HG02763 (cell line): ENCODE measurements at regions not wholly inside any gene's neighbourhood (a gene's known extent, or its start where the extent isn't known, plus 50 kb on each side); places are given as distances from the start of the nearest gene placed in this dataset.
"Not testable (repeated sequence)": the region's sequence is repeated elsewhere in the genome, so short reads cannot be mapped to it uniquely, and the experiment has no call there.

ENCODE experiments used
- ATAC-seq: cut with Tn5 transposase; IDR thresholded peaks from one replicate; pipeline ENCODE4 v1.9.1; 2021; ENCODE audit warnings: mild to moderate bottlenecking, moderate library complexity; ENCODE audit not compliant: unreplicated experiment

DNA sequence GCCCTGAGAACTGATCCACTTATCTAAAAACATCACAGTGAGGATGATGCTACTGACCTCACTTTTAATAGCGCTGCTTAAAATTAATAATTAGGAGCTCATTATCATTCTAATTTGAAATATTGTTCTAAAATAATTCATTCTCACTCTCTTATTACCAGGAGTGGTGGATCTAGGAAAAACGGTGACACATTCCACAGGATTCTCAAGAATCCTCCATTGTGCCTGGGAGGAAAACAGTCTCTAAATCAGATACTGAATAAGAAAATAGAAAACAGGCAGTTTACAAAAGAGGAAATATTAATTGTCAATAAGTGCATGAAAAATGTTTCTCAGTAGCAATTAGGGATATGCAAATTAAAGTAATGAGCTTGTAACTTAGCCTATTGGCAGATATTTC, 187.4 kb downstream of the TENT5A start:
- no peak for ATAC-seq

DNA sequence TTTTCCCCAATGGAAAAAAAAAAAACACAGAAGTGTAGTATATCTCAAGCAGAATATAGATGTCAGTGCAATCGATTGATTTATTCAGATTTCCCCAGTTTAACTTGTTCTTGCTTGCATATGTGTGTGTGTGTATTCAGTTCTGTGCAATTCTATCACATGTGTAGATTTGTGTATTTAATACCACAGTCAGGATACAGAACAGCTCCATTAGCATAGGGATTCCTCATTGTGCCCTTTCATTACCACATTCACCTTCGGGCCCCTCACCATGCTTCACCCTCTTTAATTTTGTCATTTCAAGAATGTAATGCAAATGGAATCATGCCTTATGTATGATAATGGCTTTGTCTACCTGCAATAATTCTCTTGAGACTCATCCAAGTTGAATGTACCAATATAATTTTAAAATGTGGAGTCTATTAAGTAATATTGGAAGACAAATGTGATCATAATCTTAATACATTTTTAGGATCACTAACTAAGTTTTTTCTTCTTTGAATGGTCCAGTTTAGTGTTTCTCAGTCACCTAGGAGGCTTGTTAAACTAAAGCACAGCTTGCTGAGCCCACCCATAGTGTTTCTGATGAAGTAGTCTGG, 187.9 kb downstream of the TENT5A start:
- no peak for ATAC-seq

DNA sequence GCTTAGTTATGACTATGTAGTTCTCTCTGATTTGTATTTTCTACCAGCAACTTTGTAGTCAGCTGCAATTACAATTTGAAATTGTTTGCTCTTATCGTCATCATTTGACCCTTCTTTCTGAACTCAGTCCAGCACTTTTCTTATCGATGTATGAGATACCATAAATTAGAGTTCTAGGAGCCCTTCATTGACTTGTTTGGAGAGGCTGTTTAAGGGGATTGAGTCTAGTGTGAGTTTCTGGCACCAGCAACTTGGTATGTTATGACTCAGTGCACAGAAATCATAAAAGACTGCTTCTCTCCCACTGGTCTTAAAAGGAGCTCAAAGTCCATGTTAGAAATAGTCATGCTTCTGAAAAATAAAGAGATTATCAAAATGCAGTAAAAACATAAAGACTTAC, 190.3 kb downstream of the TENT5A start:
- ATAC-seq: no peak

DNA sequence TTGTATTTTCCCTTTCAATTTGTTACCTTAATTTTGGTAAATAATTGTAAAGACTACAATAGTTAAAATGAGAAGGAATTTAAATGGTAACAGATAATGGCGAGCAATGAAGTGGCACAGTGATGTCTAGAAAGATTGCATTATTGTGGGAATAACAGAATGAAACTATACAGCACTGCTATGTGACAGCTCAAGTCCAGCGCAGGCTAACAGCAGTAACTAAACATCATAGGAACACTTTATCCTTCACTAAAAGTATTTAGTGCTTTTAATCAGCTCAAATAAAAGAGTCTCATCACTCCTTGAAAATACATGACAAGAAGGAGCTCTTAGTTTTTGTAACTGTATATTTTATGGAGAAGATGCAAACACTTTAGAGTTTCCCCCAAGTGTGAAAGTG, 190.8 kb downstream of the TENT5A start:
- ATAC-seq: no peak

DNA sequence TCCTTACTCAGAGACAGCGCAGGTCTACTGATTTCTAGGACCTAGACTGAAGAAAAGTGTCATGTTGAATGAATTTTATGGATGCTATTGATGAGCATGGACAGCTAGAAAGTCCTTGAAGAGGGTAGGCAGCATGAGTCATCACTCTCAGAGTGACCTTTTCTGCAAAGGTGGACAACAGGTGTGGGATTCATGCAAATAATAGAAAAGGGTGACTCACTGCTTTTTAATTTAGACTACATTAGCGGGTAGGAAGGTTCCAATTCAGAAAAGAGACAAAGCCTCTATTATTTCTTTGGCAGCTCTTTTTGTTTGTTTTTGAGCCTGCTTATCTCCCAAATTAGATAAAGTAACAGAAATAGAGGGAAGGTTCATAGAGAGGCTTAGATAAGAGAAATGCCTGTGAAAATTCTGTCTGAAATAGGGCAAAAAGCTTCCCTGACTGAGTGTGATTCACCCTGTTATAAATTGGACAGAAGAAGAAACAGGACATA, 191.4 kb downstream of the TENT5A start:
- no peak for ATAC-seq

DNA sequence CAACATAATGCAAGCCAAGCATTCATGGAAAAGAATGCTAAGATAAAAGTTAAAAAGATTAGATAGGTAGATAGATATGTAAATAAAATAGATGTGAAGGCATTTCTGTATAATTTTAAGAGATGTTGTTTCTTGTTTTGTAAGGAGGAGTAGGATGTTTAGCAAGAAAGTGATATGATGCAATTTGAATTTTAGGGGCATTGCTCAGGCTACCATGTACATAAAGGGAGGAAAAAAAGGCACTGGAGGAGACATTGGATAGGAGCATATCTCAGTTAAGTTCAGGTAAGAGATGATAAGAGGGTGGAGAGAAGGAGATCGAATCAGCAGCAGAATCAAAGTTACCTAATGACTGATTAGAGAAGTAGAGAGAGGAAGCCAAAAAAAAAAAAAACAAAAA, 194.7 kb downstream of the TENT5A start:
- ATAC-seq: no peak

DNA sequence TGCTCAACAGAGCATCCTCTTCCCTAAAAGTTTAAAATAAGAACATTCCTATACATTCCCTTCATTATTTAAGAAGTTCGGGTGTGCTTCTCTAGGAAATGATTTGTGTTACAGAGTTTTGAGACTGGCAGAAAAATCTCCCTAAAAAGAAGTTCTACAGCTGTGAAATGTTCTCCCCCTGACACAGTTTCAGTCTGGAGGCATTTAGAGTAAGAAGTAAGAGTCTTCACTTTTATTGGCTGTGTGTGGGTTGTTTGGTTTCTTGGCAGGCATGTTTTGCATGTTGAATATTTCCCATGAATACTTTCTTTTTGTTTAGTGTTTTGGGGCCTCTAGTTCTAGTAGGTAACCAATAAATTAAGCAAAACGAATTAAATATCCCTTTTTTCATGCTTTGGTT, 195.9 kb downstream of the TENT5A start:
- no peak for ATAC-seq

DNA sequence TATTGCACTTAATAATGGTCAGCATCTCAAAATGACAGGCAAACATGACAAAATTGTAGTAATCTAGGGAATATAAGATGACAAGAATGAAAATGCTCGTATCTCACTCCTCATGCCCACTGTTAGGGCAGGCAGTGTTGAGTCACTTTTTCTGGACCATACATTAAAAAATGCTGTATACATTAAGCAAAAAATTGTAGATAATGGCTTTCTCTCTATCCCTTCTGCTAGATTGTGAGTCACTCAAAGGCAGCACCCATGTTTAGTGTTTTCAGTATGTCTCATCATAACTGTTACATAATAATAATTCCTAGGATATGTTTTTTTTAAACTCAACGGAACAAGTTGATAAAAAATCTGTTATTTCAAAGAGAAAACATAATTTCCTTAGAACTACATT, 199.3 kb downstream of the TENT5A start:
- no peak for ATAC-seq

DNA sequence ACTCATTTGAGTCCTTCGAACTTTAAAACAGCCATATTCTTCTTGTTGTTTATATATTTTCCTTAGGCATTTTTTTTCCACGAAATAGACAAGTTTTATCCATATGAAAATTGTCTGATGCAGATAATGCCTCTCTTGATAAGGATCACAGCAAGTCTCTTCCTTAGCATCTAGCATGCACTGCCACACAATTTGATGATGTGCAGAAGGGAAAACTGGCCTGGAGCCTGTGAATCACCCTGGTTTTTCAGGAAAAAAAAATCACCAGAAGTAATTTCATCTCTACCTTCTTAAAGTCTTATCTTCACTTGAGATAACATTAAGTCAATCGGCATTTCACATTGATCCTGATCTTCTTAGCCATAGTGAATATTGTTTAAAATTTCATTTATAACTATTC, 199.8 kb downstream of the TENT5A start:
- ATAC-seq: no peak

DNA sequence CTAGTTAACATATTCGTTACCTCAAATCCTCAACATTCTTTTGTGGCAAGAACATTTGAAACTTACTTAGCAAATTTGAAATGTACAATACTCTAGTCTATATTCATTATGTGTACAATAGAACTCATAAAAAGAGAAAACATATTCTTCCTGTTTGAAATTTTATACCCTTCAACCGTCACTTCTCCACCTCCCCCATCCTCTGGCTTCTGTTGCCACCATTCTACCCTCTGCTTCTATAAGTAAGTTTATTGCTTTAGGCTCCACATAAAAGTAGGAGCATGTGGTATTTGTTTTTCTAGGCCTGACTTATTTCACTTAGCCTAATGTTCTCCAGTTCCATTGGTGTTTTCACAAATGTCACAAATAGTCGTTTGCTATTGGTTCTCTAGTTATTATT, 205.3 kb downstream of the TENT5A start:
- ATAC-seq: no peak

DNA sequence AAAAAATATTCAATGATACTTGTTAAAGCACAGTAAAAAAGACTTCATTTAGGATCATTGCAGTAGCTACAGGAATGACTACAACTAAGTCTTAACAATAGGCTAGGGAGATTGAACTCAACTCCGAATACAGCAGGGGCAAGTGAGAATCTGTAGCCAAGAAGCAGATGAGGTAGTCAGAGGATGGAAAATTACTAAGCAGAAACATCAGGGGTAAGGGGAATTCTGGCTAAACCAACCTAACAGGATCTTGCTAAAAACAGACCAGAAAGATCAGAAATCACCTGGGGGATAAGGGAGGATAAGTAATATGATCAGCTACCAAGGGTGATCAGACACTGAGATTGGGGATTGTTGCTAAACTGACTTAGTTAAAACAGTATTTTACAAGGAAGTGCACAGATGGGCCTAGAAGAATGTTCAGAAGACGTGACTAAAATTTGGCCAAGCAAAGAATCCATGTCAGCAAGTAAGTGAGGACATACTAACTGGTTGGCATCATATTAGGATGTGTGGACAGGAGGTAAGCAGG, 217.5 kb downstream of the TENT5A start:
- no peak for ATAC-seq

DNA sequence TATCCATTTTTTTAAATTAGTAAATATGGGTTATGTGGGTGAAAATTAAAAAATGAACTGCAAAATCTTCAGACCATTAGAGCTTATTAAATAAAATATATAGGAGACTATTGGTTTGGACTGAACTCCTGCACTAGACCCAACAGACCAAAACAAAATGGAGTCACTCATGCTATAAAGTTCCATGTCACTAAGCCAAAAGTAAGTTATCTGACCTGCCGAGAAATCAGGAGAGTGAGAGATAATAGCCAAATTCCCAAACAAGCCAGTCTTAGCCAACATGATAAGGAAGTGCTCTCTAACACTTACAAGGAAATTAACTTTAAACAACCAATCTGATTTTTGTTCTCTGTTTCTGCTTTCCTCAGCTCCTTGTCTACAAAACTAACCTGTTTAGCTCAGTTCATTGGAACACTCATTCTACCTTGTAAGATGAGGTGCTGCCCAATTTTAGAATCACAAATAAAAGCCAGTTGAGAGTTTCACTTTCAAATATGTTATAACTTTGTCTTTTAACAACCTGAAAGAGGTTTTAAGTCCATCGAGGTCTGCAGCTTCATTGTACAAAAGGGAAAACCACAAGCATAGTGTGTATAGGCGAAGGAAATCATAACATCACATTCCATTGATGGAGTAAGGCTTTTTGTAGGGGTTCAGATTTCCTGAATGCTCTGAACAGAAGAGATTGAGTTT, 220.5 kb downstream of the TENT5A start:
- no peak for ATAC-seq

DNA sequence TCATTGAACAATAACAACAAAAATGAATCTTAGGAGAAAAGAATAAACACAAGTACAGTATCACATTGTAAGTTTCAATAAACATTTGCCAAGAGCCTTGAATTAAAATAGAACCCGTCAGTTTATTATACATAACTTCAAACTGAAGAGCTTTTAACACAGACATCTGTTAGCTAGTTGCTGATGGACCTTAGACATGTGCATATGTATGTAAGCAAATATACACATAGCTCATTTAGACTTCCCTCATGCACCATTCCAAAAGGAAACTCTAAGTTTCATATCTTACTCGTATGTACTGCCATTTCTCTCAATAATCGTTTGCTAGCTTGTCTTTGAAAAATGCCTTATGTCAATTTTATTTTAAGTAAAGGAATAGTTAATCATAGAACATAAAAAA, 235.0 kb downstream of the TENT5A start:
- ATAC-seq: no peak

DNA sequence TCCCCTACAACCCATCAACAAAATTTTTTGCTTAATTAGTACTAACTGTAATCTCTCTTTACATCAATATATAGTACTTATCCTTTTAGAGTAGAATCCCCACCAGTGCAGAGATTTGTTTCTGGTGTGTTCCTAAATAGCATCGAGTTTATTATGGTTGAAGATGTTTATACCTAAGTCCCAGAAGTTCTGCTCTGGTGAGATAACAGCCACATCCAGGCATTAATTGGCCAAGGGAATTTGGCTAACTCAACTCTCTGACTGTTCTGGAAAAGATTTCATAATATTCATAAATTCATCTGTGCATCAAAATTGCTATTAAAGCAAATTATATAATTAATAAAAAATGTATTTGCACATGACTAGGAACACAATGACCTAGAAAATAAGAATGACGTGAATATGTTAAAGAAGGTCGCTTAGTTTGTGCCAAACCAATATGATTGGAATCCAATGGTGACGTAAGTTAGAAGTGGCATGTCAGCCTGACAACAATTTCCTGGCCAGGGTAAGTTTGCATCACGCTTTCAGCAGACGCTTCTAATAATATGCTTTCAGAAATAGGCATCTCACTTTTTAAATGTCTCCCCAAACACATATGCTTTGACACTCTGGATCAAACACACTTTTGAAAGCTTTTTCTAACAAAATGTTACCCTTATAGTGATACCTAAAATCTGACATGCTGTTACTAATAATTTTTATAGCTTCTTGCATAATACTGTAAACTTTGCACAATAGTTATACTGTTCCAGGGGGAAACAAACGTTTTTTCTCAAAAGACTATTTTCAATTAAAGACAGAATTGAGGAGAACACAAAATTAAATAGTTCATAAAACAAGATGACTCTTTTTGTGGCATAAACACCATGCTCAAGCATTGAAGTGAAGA, 236.7 kb downstream of the TENT5A start:
- ATAC-seq: no peak

DNA sequence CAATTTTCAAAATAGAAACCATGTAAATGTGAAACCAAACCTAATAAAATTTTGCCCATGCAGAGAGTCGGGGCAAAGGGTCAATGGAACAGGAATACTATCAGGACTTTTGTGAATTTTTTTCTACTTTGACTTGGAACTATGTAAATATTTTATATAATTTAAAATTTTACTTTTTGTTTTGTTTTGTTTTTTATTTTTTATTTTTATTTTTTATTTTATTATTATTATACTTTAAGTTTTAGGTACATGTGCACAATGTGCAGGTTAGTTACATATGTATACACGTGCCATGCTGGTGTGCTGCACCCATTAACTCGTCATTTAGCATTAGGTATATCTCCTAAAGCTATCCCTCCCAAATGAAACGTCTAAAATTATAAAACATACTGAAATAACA, 238.3 kb downstream of the TENT5A start:
- ATAC-seq: not testable (repeated sequence)

DNA sequence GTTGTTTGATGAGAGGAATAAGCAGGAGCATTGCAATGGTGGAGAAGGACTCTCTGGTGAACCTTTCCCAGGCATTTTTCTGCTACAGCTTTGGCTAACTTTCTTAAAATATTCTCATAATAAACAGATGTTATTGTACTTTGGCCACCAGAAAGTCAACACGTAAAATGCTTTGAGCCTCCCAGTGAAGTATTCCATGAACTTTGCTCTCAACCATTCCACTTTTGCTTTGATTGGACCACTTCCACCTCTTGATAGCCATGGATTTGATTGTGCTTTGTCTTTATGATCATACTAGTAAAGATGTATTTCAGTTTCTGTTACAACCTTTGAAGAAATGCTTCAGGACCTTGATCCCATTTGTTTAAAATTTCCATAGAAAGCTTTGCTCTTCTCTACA, 241.1 kb downstream of the TENT5A start:
- no peak for ATAC-seq

DNA sequence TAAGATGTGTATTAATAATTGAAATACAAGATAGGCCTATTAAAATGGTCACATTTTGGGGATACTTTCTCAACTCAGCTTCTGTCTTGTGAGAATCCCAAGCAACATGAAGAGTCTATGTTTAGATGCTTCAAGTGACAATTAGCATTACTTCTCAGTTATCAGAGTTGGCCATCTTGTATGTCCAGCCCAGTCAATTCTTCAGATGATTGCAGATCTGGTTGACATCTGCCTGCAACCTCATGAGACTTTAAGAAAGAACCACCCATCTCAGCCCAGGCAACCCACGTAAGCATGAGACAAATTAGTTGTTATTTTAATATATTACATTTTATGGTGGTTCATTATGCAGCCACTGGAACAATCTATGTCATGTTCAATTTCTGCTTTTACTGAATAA, 256.5 kb downstream of the TENT5A start:
- ATAC-seq: no peak

DNA sequence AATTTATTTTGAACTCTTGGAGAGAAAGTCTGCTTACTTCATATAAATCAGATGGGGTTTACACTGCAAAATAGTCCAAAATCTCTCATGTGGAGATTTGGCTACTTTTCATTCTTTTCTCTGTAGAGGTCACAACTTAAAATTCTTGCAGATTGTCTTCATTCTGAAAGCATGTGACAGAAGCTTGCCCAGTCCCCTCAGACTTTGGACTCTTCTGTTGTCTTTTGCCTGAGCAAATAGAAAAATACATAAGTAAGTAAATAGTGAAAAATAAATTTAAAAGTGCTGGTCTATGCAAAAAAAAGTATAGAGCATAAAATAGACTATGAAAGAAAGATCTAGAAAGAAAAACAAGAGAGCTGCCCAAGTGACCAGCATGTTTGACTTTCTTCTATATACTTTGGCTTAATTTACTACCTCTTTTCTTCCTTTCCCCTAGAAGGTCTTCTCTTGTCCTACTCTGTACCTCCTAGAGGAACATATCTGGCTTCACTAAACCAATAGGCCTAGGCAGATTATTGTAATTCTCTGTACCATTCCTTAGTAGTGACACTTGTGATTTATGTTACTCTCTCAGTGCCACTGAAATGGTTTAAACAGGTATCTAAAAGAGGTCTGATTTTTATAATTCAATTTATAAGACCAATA, 260.9 kb downstream of the TENT5A start:
- ATAC-seq: no peak

DNA sequence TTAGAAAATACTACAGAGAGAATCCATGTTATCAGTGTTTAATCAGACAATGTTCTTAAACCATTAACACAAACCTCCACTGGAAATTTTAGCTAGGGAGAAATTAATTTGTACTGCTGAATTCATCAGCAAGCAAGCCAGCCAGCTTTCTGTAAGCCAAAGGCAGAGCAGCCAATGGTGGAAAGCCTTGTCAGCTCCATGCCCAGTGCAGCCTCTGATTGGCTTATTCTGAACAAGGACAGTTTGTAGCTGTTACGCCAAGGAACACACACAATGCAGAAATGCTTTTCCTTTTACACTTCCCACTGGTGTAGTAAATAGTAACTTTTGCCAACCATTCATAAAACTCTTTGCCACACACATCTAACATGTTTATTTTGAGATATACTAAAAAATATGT, 265.0 kb downstream of the TENT5A start:
- ATAC-seq: no peak

DNA sequence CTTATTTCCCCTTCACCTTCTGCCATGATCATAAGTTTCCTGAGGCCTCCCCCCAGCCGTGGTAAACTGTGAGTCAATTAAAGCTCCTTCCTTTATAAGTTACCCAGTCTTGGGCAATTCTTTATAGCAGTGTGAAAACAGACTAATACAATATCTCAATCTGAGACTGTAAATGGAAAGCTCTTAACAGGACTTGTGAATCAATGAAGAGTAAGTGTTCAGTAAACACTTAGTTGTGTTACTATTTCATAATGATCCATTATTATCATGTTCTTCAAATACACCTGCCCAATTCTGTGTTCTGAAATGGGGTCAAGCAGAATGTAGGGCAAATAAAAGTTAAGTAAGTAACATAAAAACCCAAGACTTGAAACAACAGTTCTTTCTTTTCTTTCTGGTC, 266.2 kb downstream of the TENT5A start:
- ATAC-seq: no peak

DNA sequence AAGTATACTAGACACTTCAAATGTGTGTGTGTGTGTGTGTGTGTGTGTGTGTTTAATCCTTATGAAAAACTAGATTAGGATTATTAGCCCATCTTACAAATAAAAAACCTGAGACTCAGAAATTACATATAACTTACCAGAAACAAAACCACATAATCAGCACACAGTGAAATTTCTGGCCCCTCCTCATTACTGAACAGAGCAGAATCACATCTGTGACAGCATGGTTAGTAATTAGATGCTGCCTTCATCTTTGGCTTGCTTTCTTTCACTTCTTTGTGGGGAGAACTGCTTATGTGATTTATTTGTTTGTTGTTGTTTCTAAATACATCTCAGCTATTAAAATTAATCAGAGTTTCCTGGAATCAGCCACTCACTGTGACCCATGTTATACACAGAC, 267.1 kb downstream of the TENT5A start:
- ATAC-seq: no peak
